SJCRH30 (cell line): ENCODE measurements at regions not wholly inside any gene's neighbourhood (a gene's known extent, or its start where the extent isn't known, plus 50 kb on each side); places are given as distances from the start of the nearest gene placed in this dataset.
"Not testable (repeated sequence)": the region's sequence is repeated elsewhere in the genome, so short reads cannot be mapped to it uniquely, and the experiment has no call there.

Source experiments
- DNase-seq, 2 experiments: peaks; one replicate each; pipeline ENCODE4 v3.0.0-alpha.2; 2015 to 2020
- H3K27ac ChIP-seq: fragments of 250-450 bp; sonication (Bioruptor Pico); 2 replicates; pipeline ENCODE4 v1.5.1; 2020; ENCODE audit warnings: mild to moderate bottlenecking, moderate library complexity
- H3K27me3 ChIP-seq: fragments of 250-450 bp; sonication (Bioruptor Pico); 2 replicates; pipeline ENCODE4 v1.5.1; 2020; ENCODE audit warnings: mild to moderate bottlenecking, moderate library complexity
- H3K36me3 ChIP-seq: fragments of 250-450 bp; sonication (Bioruptor Pico); 2 replicates; pipeline ENCODE4 v1.5.1; 2020; ENCODE audit warnings: mild to moderate bottlenecking, moderate library complexity
- H3K4me1 ChIP-seq: fragments of 250-450 bp; sonication (Bioruptor Pico); 2 replicates; pipeline ENCODE4 v1.5.1; 2020; ENCODE audit warnings: mild to moderate bottlenecking, moderate library complexity
- H3K4me3 ChIP-seq: fragments of 250-450 bp; sonication (Bioruptor Pico); 2 replicates; pipeline ENCODE4 v1.5.1; 2020; ENCODE audit warnings: mild to moderate bottlenecking, moderate library complexity
- H3K9me3 ChIP-seq: fragments of 250-450 bp; sonication (Bioruptor Pico); replicated peaks from 2 replicates; pipeline ENCODE4 v1.5.1; 2020; ENCODE audit warnings: mild to moderate bottlenecking, moderate library complexity

- peaks cover 2% of the 10 kb centered on the region; the same call in 1 of the 2 replicates for H3K4me1 ChIP-seq
- H3K27me3 ChIP-seq: no peaks in the 10 kb centered on the region
- no peak overlapping the region for H3K27ac ChIP-seq
- no peak overlapping the region for H3K4me3 ChIP-seq
- no peak for DNase-seq
- H3K36me3 ChIP-seq: no peaks in the 10 kb centered on the region
- H3K9me3 ChIP-seq: no peaks in the 10 kb centered on the region
Observed at GRCh38 chr12:107514887-107515445, 170.6 kb upstream of the PWP1 start.

- Histone ChIP-seq H3K9me3 (no peaks in the 10 kb centered on the region), H3K36me3 (no peaks in the 10 kb centered on the region), H3K4me3 (no peak overlapping the region), H3K27ac (no peak overlapping the region), H3K4me1 (peaks cover 2% of the 10 kb centered on the region; the same call in 1 of the 2 replicates), H3K27me3 (no peaks in the 10 kb centered on the region)
- DNase-seq: peak; percentile 12 to 29
Observed at GRCh38 chr12:107515446-107515958, 170.1 kb upstream of the PWP1 start.

GRCh38 chr12:107517816-107518215 lies 167.8 kb upstream of the PWP1 start:
- not testable (repeated sequence) for H3K27ac ChIP-seq, H3K27me3 ChIP-seq, H3K36me3 ChIP-seq, H3K4me3 ChIP-seq, DNase-seq, H3K4me1 ChIP-seq, H3K9me3 ChIP-seq

- H3K27ac ChIP-seq: no peak overlapping the region
- H3K36me3 ChIP-seq: no peaks in the 10 kb centered on the region
- H3K4me3 ChIP-seq: no peak overlapping the region
- no peaks in the 10 kb centered on the region for H3K27me3 ChIP-seq
- DNase-seq: no peak
- no peaks in the 10 kb centered on the region for H3K9me3 ChIP-seq
- peaks cover 2% of the 10 kb centered on the region; the same call in 1 of the 2 replicates for H3K4me1 ChIP-seq
Observed at GRCh38 chr12:107518868-107519267, 166.7 kb upstream of the PWP1 start.

- peak in 1 of 2 experiments; percentile 12 for DNase-seq
- Histone ChIP-seq H3K27me3 (no peaks in the 10 kb centered on the region), H3K27ac (no peak overlapping the region), H3K4me1 (peaks cover 2% of the 10 kb centered on the region; the same call in 1 of the 2 replicates), H3K36me3 (no peaks in the 10 kb centered on the region), H3K4me3 (no peak overlapping the region), H3K9me3 (no peaks in the 10 kb centered on the region)
Observed at GRCh38 chr12:107519906-107520859, 165.4 kb upstream of the PWP1 start.

GRCh38 chr12:107521826-107522355 lies 163.7 kb upstream of the PWP1 start:
- Histone ChIP-seq H3K27me3 (no peaks in the 10 kb centered on the region), H3K4me1 (no peaks in the 10 kb centered on the region), H3K27ac (no peak overlapping the region), H3K36me3 (no peaks in the 10 kb centered on the region), H3K9me3 (no peaks in the 10 kb centered on the region), H3K4me3 (no peak overlapping the region)
- DNase-seq: no peak

GRCh38 chr12:107522692-107523477 lies 162.7 kb upstream of the PWP1 start:
- peak in 1 of 2 experiments; percentile 34 for DNase-seq
- Histone ChIP-seq H3K4me3 (no peak overlapping the region), H3K9me3 (no peaks in the 10 kb centered on the region), H3K27me3 (no peaks in the 10 kb centered on the region), H3K36me3 (no peaks in the 10 kb centered on the region), H3K27ac (no peak overlapping the region), H3K4me1 (no peaks in the 10 kb centered on the region)

GRCh38 chr12:107523775-107524535 lies 161.6 kb upstream of the PWP1 start:
- Histone ChIP-seq H3K36me3 (no peaks in the 10 kb centered on the region), H3K27ac (no peak overlapping the region), H3K9me3 (no peaks in the 10 kb centered on the region), H3K4me1 (no peaks in the 10 kb centered on the region), H3K27me3 (no peaks in the 10 kb centered on the region), H3K4me3 (no peak overlapping the region)
- no peak for DNase-seq

GRCh38 chr12:107525063-107525718 lies 160.4 kb upstream of the PWP1 start:
- no peak overlapping the region for H3K4me3 ChIP-seq
- no peaks in the 10 kb centered on the region for H3K36me3 ChIP-seq
- DNase-seq: no peak
- H3K27me3 ChIP-seq: no peaks in the 10 kb centered on the region
- H3K4me1 ChIP-seq: no peaks in the 10 kb centered on the region
- no peak overlapping the region for H3K27ac ChIP-seq
- H3K9me3 ChIP-seq: no peaks in the 10 kb centered on the region

- Histone ChIP-seq H3K27ac (no peak overlapping the region), H3K36me3 (no peaks in the 10 kb centered on the region), H3K4me1 (no peaks in the 10 kb centered on the region), H3K9me3 (no peaks in the 10 kb centered on the region), H3K27me3 (no peaks in the 10 kb centered on the region), H3K4me3 (no peak overlapping the region)
- DNase-seq: no peak
Observed at GRCh38 chr12:107525719-107526554, 159.7 kb upstream of the PWP1 start.

GRCh38 chr12:107526555-107527180 lies 158.9 kb upstream of the PWP1 start:
- Histone ChIP-seq H3K27ac (no peak overlapping the region), H3K4me3 (no peak overlapping the region), H3K4me1 (no peaks in the 10 kb centered on the region), H3K9me3 (no peaks in the 10 kb centered on the region), H3K27me3 (no peaks in the 10 kb centered on the region), H3K36me3 (no peaks in the 10 kb centered on the region)
- no peak for DNase-seq

GRCh38 chr12:107528731-107529365 lies 156.8 kb upstream of the PWP1 start:
- no peaks in the 10 kb centered on the region for H3K27me3 ChIP-seq
- H3K4me1 ChIP-seq: no peaks in the 10 kb centered on the region
- no peaks in the 10 kb centered on the region for H3K36me3 ChIP-seq
- no peak for DNase-seq
- no peak overlapping the region for H3K27ac ChIP-seq
- H3K9me3 ChIP-seq: no peaks in the 10 kb centered on the region
- H3K4me3 ChIP-seq: no peak overlapping the region
